Left kidney (tissue), 1 donor: ENCODE measurements at regions not wholly inside any gene's neighbourhood (a gene's known extent, or its start where the extent isn't known, plus 50 kb on each side); places are given as distances from the start of the nearest gene placed in this dataset.

ENCODE experiments used
- DNase-seq: peaks from one replicate; pipeline ENCODE4 v3.0.0-alpha.2; 2013

DNA sequence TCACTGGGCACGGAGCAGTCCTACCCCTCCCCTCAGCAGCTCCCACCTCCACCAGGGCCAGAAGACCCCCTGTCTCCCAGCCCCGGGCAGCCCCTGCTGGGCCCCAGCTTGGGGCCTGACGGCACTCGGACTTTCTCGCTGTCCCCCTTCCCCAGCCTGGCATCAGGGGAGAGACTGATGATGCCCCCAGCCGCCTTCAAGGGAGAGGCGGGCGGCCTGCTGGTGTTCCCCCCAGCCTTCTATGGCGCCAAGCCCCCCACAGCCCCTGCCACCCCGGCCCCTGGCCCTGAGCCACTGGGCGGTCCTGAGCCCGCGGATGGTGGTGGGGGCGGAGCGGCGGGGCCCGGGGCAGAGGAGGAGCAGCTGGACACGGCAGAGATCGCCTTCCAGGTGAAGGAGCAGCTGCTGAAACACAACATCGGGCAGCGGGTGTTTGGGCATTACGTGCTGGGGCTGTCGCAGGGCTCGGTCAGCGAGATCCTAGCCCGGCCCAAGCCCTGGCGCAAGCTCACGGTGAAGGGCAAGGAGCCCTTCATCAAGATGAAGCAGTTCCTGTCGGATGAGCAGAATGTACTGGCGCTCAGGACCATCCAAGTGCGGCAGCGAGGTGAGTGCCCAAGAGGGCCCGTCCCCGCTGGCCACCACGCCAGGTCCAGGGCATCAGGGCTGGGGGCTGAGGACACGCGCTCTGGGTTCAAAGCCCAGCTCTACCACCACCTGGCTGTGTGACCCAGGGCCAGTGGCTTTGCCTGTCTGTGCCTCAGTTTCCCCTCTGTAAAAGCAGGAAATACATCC is 58.6 kb downstream of the PHETA1 start:
- no peak for DNase-seq

DNA sequence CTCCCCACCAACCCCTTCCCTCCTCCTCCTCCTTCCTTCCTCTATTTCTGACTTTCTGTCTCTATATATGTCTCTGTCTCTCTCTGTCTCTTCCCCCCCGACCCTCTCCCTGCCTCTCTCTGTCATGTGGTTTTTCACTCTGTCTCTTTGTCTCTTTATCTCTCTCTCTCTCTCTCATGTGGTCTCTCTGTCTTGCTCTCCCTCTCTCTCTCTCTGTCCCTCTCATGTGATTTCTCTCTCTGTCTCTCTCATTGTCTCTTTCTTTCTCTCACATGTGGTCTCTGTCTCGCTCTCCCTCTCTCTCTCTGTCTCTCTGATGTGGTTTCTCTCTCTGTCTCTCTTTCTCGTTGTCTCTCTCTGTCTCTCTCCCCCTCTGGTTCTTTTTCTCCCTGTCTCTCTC is 59.3 kb downstream of the PHETA1 start:
- DNase-seq: no peak

DNA sequence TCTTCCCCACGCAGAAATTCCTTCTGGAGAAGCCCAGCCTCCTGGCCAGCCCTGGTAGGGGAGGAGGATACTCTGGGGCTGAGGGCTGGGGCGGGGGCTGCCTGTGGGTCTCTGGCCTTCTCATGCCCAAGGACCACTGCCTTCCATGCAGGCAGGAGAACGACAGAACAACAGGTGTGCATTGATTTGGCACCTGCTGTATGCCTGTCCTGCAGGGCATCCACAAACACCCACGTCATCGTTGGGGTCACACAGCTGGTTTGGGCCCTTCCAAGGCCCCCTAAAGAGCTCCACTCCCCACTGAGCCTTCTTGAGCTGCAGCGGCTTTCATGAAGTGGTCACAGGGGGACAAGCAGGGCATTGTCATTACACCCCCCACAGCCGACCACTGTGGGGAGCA is 60.4 kb downstream of the PHETA1 start:
- no peak for DNase-seq

DNA sequence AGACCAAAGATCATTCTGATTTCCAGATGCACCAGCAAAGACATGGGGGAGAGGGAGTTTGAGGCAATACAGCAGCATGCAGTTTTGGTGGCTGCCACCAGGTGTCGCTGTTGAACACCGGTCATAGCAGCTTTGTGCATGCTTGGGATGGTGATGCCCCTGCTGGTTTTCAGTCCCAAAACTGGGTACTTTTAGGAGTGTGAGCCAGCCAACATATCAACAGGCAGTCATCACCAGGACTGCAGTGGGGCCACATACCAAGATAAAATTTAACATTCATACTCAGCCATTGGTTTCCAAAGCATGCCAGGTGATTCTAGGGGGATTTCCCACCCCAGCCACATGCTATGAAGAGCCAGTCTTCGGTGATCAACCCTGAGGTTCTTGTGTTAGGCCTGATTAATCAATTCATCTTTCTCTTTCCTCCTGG is 64.2 kb downstream of the PHETA1 start:
- no peak for DNase-seq

DNA sequence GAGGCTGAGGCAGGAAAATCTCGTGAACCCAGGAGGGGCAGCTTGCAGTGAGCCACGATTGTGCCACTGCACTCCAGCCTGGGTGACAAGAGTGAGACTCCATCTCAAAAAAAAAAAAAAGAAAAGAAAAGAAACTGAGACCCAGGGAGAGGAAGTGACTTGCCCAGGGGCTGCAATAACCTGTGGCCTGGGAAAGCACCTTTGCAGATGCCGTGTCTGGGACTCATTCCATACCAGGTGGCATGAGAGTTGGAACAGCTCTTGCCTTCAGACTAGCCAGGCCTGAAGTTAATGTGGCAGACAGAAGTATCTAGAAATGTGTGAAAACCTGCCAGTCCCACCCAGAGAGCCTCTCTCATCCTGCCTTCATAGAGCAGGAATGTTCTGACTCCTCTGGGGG is 65.4 kb downstream of the PHETA1 start:
- no peak for DNase-seq

DNA sequence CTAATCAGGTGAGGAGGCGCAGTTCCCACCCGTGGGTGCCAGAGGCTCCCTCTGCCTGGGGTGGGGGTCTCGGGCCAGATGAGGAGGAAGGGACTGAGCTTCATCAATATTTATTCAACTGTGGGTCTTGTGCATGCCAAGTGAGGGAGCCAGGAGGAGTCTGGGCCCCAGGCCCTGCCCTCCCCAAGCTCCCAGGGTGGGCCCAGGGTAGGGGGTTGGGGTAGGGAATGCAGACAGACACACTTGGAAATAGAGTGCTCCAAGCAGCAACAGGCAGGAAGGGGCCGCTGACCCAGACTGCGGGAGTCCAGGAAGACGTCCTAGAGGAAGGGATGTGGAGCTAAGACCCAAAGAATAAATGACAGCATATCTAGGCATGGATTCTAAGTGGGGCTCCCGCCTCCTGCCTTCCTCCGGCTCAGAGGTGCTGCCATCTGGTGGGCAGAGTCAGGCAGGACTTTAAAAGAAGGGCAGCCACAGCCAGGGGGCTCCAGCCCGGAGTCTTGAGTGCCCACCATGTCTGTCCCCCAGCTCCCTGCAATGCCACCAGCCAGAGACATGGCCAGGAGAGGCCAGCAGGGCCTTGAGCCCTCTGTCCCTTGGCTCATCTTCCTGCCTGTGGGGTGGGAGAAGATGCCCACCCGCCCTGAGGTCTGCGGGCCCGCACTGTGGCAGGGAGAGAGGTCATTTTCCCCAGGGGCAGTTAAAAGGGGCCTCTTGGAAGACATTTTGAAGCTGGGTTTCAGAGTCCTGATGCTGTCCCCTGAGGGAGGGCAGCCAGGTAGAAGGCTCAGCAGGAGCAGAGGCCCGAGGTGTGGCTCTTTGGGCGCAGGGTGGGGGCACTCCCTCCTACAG is 70.1 kb downstream of the PHETA1 start:
- DNase-seq: peak; percentile 59

DNA sequence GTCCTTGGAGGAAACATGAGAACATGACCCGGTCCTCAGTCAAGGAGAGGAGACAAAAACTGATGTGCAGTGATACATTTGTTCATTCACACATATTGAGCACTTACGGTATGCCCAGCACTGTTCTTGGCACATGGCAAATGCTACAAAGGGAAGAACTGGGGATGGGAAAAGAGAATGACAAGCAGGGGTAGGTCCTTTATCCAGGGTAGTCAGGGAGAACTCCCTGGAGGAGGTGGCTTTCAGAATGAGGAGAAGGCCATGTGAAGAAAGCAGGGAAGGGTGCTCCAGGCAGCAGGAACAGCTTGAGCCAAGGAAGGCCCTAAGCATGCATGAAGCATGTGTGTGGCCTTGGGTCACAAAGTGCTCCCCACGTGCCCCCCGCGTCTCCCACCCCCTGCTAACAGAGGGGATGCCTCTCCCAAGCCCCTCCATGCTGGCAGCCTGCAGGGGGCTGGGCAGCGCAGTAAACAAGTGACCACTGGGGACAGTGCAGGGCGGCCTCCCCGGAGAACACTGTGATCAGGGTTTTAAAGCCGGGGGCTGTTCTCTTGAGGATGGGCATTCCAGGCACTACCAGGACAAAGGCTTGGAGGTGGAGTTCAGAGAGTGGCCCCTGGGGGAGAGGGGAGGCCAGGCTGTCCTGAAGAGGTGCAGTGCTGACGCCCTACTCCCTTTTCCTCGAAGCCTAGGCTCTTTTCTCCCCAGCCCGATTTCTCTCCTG is 71.0 kb downstream of the PHETA1 start:
- DNase-seq: no peak

DNA sequence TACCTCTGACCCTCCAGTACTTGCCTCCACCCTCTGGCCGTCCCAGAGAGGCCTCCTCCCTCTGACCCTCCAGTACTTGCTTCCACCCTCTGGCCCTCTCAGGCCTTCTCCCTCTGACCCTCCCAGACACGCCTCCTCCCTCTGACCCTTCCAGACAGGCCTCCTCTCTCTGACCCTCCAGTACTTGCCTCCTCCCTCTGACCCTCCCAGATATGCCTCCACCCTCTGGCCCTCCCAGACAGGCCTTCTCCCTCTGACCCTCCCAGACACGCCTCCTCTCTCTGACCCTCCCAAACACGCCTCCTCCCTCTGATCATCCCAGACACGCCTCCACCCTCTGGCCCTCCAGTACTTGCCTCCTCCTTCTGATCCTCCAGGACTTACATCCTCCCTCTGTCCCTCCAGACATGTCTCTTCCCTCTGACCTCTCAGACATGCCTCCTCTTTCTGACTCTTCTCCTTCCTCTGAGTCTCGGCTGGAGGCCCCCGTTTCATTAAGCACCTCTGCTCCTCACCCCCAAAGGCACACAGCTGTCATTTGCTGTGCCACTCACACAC is 71.9 kb downstream of the PHETA1 start:
- DNase-seq: no peak

DNA sequence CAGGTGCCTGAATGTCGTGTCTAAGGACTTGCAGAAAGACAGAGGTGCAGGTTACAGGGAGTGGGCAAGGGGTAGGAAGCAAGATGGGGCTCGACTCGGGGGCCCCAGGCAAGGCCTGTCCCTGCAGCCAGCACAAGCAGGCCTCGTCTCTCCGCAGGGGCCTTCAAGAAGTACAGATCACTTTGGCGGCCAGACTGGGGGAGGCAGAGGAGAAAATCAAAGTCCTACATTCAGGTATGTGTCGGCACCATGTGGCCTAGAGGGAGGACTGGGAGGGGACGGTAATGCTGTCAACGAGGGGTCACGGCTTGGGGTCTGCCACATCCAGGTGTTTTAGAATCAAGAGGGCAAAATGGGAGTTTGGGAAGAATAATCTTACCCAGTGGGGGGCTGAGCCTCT is 73.7 kb downstream of the PHETA1 start:
- DNase-seq: no peak

DNA sequence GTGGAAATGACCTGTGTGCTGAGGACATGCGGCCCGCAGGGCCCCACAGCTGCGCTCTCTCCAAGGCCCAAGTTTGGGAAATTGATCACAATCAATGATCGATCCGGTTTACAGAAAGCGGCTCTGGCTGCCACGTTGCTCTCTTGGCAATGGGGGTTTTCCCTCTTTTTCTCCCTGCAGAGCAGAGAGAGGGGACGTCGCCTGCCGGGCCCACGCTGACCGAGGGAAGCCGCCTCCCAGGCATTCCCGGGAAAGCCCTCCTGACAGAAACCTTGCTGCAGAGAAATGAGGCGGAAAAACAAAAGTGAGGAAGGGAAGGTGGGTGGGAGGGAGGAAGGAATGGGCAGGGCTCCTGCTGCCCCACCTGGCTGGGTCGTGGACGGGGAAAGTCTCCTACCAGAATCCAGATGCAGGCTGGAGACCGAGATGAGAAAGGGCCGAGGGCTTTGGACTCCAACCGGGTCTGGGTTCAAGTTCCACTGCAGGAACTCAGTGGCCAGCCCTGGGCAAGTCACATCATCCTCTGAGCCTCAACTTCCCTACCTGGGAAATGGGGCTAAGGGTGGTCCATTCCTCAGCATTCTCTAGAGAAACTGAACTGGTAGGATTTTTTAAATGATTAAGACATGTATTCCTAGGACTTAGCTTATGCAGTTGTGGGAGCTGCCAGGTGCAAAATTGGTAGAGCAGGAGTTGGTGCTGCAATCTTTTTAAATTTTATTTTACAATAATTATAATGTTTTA is 75.5 kb downstream of the PHETA1 start:
- no peak for DNase-seq

DNA sequence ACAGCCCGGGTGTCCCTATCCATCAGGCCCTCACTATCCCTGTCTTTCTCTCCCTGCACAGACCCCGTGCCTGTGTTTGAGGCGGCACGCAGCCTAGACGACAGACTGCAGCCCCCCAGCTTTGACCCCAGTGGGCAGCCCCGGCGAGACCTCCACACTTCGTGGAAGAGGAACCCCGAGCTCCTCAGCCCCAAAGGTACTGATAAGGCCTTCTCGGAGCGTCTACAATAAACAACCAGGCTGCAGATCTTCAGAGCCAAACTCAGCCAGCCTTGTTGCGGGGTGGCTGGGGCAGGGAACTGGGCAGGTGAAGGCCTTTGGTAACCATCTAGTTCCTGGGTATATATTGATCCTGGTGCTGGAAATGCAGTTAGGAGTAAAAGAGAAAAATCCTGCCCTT is 77.5 kb downstream of the PHETA1 start:
- DNase-seq: no peak

DNA sequence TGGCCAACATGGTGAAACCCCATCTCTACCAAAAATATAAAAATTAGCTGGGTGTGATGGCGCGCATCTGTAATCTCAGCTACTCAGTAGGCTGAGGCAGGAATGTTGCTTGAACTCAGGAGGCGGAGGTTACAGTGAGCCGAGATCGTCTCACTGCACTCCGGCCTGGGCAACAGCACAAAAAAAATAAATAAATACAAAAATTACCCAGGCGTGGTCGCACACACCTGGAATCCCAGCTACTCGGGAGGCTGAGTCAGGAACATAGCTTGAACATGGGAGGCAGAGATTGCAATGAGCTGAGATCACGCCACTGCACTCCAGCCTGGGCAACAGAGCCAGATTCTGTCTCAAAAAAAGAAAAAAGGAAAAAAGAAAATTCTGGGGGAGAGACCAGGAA is 80.1 kb downstream of the PHETA1 start:
- no peak for DNase-seq

DNA sequence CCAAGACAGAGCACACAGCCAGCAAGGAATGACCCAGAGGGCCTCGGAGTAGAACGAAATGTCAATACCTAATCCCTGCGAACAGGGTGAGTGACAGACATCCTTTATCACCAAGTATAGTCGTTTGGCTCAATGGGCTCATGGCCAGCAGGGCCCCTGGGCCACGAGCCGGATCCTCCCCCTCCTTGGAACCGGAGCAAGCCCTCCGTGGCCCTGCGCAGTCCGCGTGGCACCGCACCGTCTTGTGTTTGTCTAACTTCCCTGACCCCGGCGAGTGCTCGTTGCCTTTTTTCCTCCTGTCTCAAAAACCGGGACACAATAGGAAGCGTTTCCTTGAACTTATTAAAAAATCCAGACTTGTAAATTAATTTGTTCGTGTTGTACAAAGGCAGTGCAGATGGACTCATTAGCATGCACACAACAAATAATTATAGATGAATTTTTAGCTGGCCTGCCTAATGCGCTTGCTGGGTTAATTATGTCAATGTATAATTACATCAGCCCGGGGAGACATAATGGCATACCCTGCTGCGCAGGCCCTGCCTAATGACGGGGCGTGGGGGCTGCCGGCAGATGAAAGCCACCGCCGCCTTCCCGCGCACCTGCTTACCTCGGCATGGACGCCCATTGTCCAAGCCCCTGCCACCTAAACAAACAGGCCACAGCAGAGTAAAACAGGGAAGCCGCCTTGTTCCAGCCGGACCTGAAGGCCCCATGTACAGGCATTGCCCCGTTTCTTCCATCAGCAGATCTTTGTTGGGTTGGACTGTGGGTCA is 81.6 kb downstream of the PHETA1 start:
- no peak for DNase-seq

DNA sequence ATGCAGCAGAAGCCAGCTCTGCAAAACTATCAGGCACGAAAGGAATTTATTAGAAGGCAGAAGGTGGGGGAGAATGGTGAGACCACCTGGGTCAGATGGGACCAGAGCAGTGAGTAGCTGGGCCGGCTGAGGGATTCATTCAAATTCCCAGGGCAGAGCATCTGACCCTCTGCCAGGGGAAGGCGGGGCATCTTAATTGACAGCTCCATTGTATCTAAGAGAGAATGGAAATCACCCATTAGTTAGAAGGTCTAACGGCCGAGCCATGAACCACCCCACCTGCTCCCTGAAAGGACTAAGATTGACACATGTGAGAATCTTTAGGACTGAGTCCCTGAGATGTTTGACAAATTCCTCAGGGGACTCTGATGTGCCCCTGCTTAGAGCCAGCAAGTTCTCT is 83.7 kb downstream of the PHETA1 start:
- no peak for DNase-seq

DNA sequence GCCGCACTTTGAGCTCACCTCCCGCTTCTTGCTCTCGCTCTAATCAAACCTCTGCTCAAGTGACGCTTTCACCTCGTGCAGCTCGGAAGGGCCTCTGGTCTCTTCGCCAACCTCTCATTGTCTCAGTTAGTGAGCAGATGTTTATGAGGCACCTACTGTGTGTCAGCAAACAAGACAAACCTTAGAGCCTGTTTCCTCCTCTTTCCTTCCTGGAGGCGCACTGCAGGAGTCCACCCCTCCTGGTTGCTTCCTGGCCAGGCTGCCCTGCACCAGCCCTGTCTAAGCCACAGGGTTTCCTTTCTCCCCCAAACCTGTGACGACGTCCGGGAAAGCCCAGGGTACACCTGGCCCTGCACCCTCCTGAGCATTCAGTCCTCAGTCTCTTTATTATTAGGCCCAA is 84.2 kb downstream of the PHETA1 start:
- no peak for DNase-seq

DNA sequence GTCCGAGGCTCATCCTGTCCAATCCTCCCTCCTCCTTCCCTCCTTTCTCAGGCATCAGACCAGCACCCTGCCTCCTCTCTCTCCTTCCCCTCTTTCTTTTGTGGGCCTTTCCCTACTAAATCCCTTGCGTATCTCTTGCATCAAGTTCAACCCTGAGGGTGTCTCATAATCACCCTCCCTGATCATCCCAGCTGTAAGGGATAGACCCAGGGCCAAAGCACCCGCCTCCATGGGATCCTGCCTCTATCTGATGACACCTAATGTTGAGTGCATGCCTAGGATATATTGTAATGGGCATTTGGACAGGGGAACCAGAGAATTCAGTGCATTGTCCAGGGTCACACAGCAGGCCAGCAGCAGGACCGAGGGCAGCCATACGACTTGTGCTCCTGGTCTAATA is 84.9 kb downstream of the PHETA1 start:
- DNase-seq: no peak

DNA sequence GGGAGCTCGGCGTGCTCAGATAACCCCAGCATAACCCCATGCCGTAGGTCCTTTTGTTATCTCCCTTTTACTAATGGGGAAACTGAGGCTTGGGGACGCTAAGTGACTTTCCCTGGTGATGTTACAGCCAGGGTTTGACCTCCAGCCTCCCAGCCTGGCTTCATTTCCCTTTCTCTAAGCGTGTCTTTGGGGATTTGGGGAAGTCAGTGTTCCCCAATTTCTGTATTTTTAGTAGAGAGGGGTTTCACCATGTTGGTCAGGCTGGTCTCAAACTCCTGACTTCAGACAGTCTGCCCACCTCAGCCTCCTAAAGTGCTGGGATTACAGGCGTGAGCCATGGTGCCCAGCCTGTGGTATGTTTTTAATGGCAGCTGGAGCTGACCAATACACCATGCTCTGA is 85.4 kb downstream of the PHETA1 start:
- DNase-seq: no peak

DNA sequence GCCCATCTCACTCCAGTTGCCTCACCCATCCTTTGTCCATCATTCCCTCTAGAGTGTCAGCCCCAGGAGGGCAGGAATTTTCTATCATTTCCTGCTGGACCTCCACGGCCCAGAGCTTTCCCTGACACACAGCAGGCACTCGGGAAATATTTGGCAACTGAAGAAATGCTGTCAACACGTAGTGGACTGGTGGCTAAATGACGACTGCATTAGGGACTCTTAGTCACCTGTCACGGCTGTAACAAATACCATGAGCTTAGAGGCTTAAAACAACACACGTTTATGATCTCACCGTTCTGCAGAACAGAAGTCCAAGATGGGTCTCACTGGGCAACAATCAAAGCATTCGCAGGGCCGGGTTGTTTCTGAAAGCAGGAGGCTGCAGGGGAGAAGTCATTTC is 91.3 kb downstream of the PHETA1 start:
- DNase-seq: no peak

DNA sequence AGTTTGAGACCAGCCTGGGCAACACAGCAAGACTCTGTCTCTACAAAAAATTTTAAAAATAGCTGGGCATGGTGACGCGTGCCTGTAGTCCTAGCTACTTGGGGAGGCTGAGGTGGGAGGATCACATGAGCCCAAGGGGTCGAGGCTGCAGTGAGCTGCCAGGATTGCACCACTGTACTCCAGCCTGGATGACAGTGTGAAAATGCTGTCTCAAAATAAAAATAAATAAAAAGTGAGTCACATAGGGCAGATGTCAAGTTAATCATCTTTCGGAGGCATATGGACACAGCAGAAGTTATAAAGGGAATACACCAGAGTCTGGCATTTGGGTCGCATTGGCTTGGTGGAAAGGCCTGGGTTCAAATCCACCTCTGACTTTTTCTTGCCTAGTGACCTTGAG is 92.7 kb downstream of the PHETA1 start:
- no peak for DNase-seq

DNA sequence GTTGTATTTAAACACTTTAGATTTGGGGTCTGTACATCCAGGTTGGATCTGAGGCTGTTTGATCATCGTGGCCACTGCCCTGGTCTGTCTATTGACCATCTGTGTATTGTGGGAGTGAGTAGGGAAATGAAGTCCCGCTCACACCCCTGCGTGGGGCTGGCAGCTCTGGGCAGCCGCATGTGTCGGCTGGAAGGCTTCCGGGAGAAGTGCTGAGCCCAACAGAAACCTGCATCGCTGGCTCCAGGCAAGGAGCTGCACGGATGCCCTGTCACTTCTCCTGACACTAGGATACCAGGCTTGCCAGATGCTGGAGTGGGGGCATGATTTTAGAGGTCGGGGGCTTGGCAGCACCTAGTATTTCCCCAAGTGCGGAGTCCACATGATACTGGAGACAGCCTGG is 93.6 kb downstream of the PHETA1 start:
- DNase-seq: no peak

DNA sequence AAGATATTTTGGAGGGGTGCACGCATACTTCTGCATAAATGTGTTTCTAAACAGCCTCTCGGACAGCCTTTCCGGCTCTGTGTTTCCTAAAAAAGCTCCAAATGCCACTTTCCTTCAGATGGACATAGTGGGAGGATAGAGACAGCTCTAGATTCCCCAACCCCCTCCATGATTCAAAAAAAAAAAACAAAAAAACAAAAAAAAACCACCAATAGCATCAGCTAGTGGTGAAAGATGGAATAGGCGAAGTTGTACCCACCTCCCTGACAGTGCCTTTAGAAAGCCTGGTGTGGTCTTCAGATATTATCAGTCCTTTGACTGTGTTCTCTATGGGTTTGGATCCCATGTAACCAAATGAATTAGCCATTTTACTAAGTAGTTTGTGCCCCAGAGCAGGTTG is 94.1 kb downstream of the PHETA1 start:
- no peak for DNase-seq
